ENCODE measurements at regions not wholly inside any gene's neighbourhood (a gene's known extent, or its start where the extent isn't known, plus 50 kb on each side); places are given as distances from the start of the nearest gene placed in this dataset.

GRCh38 chr6:164020142-164020541 is 605.6 kb downstream of the QKI start:
- no peaks in the 10 kb centered on the region for H3K9me2 ChIP-seq (ENCODE audit: insufficient read depth, low read length)
- H4K20me1 ChIP-seq (ENCODE audit: insufficient read depth), result no peaks in the 10 kb centered on the region
- H3K4me3 ChIP-seq (ENCODE audit: low read length), result no peak overlapping the region
- H3K9me3 ChIP-seq (ENCODE audit: low read length), result no peaks in the 10 kb centered on the region
- TF ChIP-seq POLR2AphosphoS5 (IDR thresholded peaks at IDR 0.05) (no peak), SMC3 (conservative IDR thresholded peaks at IDR 0.05; ENCODE audit: poor library complexity) (no peak), MXI1 (conservative IDR thresholded peaks at IDR 0.05; ENCODE audit: poor library complexity, severe bottlenecking) (no peak), RAD21 (conservative IDR thresholded peaks at IDR 0.05) (no peak), EP300 (conservative IDR thresholded peaks at IDR 0.05; ENCODE audit: poor library complexity, severe bottlenecking) (no peak), EZH2 (IDR thresholded peaks at IDR 0.05; ENCODE audit: borderline replicate concordance, insufficient read depth, low read length, poor library complexity, severe bottlenecking) (no peak), TAF1 (IDR thresholded peaks at IDR 0.05; ENCODE audit: low read depth) (no peak)
- TF ChIP-seq, protein P1, sequence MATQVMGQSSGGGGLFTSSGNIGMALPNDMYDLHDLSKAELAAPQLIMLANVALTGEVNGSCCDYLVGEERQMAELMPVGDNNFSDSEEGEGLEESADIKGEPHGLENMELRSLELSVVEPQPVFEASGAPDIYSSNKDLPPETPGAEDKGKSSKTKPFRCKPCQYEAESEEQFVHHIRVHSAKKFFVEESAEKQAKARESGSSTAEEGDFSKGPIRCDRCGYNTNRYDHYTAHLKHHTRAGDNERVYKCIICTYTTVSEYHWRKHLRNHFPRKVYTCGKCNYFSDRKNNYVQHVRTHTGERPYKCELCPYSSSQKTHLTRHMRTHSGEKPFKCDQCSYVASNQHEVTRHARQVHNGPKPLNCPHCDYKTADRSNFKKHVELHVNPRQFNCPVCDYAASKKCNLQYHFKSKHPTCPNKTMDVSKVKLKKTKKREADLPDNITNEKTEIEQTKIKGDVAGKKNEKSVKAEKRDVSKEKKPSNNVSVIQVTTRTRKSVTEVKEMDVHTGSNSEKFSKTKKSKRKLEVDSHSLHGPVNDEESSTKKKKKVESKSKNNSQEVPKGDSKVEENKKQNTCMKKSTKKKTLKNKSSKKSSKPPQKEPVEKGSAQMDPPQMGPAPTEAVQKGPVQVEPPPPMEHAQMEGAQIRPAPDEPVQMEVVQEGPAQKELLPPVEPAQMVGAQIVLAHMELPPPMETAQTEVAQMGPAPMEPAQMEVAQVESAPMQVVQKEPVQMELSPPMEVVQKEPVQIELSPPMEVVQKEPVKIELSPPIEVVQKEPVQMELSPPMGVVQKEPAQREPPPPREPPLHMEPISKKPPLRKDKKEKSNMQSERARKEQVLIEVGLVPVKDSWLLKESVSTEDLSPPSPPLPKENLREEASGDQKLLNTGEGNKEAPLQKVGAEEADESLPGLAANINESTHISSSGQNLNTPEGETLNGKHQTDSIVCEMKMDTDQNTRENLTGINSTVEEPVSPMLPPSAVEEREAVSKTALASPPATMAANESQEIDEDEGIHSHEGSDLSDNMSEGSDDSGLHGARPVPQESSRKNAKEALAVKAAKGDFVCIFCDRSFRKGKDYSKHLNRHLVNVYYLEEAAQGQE (IDR thresholded peaks at IDR 0.05; ENCODE audit: borderline replicate concordance), result no peak
- TF ChIP-seq, protein P2, sequence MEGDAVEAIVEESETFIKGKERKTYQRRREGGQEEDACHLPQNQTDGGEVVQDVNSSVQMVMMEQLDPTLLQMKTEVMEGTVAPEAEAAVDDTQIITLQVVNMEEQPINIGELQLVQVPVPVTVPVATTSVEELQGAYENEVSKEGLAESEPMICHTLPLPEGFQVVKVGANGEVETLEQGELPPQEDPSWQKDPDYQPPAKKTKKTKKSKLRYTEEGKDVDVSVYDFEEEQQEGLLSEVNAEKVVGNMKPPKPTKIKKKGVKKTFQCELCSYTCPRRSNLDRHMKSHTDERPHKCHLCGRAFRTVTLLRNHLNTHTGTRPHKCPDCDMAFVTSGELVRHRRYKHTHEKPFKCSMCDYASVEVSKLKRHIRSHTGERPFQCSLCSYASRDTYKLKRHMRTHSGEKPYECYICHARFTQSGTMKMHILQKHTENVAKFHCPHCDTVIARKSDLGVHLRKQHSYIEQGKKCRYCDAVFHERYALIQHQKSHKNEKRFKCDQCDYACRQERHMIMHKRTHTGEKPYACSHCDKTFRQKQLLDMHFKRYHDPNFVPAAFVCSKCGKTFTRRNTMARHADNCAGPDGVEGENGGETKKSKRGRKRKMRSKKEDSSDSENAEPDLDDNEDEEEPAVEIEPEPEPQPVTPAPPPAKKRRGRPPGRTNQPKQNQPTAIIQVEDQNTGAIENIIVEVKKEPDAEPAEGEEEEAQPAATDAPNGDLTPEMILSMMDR (IDR thresholded peaks at IDR 0.05; ENCODE audit: poor library complexity, severe bottlenecking), result no peak
- H3K79me2 ChIP-seq (replicated peaks; ENCODE audit: insufficient read depth, low read length), result no peaks in the 10 kb centered on the region
- H3K27ac ChIP-seq (ENCODE audit: low read length), result no peak overlapping the region
- no peak overlapping the region for H3K4me2 ChIP-seq (ENCODE audit: low read length)
- no peaks in the 10 kb centered on the region for H3F3A ChIP-seq (ENCODE audit: insufficient read depth, low read length, poor library complexity, severe bottlenecking)
- H3K36me3 ChIP-seq (ENCODE audit: insufficient read depth, low read length), result no peaks in the 10 kb centered on the region
- no peaks in the 10 kb centered on the region for H3K27me3 ChIP-seq (ENCODE audit: insufficient read depth, low read depth, low read length)
- H3K9ac ChIP-seq (ENCODE audit: low read length), result no peak overlapping the region
- H2AFZ ChIP-seq (ENCODE audit: low read depth, low read length), result no peak overlapping the region

DNA sequence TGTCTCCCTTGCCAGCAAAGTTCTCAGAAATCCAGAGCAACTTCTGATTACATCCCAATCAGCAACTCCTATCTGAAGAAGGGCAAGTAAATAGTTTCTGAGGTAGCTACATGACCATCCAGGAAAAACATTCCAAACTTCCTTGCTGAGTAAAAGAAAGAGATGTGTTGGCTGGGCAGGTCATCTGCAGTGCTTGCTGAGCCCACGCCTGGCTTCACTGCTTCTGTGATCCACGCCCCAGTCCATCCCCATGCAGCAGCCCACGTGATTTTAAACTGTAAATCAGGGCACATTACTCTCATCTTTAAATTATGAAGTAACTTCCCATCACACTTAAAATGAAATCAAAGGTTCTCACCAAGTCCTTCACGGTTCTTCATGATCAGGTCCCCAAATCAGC is 603.6 kb downstream of the QKI start:
- H3K27me3 ChIP-seq (ENCODE audit: insufficient read depth, low read depth, low read length), result no peaks in the 10 kb centered on the region
- H3K9me2 ChIP-seq (ENCODE audit: insufficient read depth, low read length), result no peaks in the 10 kb centered on the region
- no peaks in the 10 kb centered on the region for H4K20me1 ChIP-seq (ENCODE audit: insufficient read depth)
- TF ChIP-seq, protein P1 (IDR thresholded peaks at IDR 0.05; ENCODE audit: borderline replicate concordance), result no peak
- TF ChIP-seq POLR2AphosphoS5 (IDR thresholded peaks at IDR 0.05) (no peak), SMC3 (conservative IDR thresholded peaks at IDR 0.05; ENCODE audit: poor library complexity) (no peak), MXI1 (conservative IDR thresholded peaks at IDR 0.05; ENCODE audit: poor library complexity, severe bottlenecking) (no peak), EP300 (conservative IDR thresholded peaks at IDR 0.05; ENCODE audit: poor library complexity, severe bottlenecking) (no peak), RAD21 (conservative IDR thresholded peaks at IDR 0.05) (no peak), EZH2 (IDR thresholded peaks at IDR 0.05; ENCODE audit: borderline replicate concordance, insufficient read depth, low read length, poor library complexity, severe bottlenecking) (no peak), TAF1 (IDR thresholded peaks at IDR 0.05; ENCODE audit: low read depth) (no peak)
- TF ChIP-seq, protein P2 (IDR thresholded peaks at IDR 0.05; ENCODE audit: poor library complexity, severe bottlenecking), result no peak
- no peak overlapping the region for H3K4me2 ChIP-seq (ENCODE audit: low read length)
- H3K9ac ChIP-seq (ENCODE audit: low read length), result no peak overlapping the region
- no peak overlapping the region for H3K27ac ChIP-seq (ENCODE audit: low read length)
- no peak overlapping the region for H2AFZ ChIP-seq (ENCODE audit: low read depth, low read length)
- no peak overlapping the region for H3K4me3 ChIP-seq (ENCODE audit: low read length)
- no peaks in the 10 kb centered on the region for H3K36me3 ChIP-seq (ENCODE audit: insufficient read depth, low read length)
- H3K79me2 ChIP-seq (replicated peaks; ENCODE audit: insufficient read depth, low read length), result no peaks in the 10 kb centered on the region
- H3K9me3 ChIP-seq (ENCODE audit: low read length), result no peaks in the 10 kb centered on the region
- no peaks in the 10 kb centered on the region for H3F3A ChIP-seq (ENCODE audit: insufficient read depth, low read length, poor library complexity, severe bottlenecking)

Data from neural cell (in vitro differentiated cells).